Stimulated activated CD4-positive, alpha-beta T cell treated with anti-CD3 and anti-CD28 coated beads, TNF-alpha, amount 100 ng/mL, for 48 hours (primary cell): ENCODE measurements at regions not wholly inside any gene's neighbourhood (a gene's known extent, or its start where the extent isn't known, plus 50 kb on each side); places are given as distances from the start of the nearest gene placed in this dataset.

Experiments
- DNase-seq, 3 donors: peaks; one replicate each; pipeline ENCODE4 v3.0.0-alpha.2; 2020; ENCODE audit warnings: low read depth in 3 of 3

DNA sequence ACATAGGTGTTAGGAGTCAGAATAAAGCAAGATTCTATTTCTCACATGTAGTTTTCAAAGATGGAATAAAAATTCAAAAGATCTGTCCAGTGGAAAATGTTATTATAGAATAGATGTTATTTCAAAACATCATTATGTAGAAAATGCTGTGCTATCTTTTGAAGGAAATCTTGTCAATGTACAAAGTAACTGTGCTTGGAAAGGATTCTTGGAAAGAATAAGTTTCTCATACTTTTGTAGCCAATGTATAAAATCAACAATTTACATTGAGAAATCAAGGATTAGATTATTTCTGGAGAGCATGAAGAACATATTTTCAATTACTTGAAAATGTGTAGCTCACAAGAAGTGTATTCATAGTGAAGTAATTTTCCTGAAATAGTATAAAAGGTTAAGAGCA, 532.5 kb upstream of the MGAT4C start:
- DNase-seq: no peak

DNA sequence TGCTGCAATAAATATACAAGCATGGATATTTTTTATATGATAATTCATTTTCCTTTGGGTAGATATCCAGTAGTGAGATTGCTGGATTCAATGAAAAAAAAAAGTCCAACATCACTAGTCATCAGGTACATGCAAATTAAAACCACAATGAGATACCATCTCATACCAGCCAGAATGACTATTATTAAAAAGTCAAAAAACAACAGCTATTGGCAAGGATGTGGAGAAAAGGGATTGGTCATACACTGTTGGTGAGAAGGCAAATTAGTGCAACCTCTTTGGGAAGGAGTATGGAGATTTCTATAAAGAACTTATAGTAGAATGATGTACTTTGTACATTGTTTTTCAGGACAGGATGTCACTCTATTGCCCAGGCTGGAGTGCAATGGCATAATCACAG, 531.2 kb upstream of the MGAT4C start:
- DNase-seq: no peak

DNA sequence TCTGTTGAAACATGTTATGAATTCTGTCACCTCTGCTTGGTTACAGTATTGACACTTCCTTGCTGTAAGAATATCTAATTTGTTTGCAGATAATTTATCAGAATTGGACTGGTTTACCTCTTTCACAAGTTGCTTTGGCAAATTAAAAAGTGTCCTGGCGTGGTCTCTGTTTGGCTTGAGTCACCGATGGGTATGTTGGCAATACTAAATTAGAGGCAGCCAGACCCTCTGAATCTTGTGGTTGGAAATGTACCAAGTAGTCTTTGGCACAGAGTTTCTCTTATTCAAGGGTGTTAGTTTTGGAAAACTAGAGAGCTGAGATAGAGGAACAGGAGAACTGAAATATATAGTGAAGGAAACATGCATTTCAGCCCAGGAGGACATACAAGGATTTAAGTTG, 521.1 kb upstream of the MGAT4C start:
- DNase-seq: no peak

DNA sequence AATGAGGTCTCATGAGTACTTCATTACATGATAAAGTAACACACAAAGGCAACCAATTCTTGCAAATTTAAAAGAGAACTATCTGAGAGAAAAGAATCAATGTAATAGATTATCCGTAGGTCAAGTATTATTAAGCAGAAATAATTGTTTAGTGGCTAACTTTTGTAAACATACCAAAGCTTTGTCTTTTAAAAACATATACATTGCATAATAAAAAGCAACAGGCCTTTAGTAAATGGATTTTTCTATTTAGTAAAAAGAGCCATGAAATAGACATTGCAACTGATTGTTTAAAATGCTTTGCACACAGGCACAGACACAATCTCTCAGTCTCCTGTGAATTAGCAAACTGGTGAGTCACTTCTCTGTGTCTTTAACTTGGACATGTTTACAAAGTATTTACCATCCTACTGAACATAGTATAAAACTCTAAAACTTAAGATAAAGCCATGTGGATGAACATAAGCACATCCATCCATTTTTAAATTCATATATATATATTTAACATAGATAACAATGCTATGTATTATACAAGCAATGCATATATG, 518.7 kb upstream of the MGAT4C start:
- DNase-seq: no peak

DNA sequence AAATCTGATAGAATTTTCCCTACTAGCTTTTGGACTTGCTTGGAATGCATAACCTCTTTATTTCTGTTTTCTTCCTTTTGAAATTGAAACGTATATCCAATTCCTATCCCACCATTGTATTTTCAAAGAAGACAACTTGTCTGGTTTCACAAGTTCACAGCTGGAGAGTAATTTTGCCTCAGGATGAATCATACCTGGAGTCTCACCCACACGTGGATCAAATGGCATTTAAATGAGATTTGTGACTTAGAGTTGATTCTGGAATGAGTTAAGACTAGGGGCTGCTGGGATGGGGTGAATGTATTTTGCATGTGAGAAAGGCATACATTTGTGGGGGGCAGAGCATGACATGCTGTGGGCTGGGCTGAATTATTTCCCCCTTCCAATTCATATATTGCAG, 516.5 kb upstream of the MGAT4C start:
- no peak for DNase-seq

DNA sequence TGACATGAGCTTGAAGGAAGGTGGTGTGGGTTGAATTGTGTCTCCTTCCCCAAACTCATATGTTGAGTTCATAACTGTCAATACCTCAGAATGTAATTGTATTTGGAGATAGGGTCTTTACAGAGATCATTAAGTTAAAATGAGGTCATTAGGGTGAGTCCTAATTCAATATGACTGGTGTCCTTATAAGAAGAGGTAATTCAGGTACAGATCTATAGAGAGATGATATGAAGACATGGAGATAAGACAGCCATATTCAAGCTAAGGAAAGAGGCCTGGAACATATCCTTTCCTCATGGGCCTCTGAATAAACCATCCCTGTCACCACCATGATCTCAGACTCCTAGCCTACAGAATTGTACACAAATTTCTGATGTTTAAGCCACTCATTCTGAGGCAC, 514.7 kb upstream of the MGAT4C start:
- DNase-seq: no peak

DNA sequence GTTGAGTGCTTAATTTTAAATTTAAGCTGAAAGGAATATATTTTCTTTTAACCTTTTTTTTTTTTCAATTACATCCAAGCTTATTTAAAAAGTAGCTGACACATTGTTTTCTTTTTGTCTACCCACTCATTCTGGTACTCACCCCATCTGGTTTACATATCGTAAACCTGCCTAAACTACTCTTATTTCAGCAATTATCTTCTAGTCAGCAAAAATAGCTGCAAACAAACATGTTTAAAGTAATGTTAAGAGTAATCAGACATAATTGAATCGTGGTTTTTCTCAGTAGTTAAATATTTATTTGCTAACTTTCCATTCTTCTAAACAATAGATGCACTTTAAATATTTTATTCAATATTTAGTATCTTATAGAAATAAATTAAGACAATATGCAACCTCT, 492.7 kb upstream of the MGAT4C start:
- DNase-seq: no peak

DNA sequence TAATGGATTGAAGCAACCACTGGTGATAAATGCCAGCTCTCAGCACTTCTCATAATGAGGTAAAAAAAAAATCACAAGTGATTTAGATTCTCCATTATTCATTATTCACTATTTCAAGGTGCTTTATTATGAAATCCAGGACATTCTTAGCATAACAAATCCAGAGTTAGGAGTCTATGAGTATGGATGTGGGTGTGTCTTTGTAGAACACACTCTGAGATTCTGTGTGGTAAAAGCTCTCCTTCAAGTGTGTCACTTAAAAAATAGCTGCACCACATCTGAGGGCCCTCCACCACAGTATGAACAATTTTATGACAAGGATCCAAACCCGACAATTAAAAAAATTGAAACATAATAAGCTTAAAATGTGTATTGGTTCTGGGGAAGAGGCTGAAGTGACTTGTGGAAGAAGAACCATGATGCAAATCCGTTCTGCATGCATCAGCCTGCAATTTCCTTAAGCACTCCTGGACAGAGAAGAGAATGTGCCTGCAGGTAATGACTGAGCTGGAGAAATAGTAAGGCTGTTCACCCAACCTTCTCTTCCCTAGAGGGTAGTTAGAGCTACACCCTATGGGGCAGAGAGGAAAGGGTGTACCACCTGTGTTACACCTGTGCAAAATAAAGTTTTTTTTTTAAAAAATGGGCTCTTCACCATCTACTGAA, 488.5 kb upstream of the MGAT4C start:
- DNase-seq: no peak

DNA sequence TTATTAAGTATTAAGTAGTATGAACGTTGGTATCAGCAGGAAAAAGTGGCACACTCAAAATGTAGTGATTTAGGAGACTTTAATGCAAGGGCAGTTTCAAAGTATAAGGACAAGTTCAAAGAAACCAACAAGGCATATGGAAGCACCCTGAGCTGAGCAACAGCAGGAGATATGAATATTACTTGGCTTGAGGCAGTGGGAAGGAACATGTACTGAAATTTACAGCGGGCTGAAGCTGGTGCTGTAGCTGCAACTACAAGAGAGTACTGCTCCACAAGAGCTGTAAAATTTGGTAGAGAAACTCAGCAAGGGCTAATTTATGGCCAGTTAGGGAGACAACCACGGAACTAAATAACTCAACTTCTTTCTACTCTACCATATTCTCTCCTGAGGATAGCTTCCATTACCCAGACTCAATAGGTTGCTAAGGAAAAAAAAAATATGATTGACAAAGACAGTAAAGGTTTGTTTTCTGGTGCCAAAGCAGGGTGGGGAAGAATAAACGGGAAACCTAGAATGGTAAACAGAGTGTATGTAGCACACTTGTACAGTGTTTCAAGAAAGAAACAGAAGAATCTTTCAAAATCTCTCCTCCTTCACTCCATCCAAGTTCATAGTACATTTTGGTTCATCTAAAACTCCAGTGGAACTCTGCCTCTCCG, 487.8 kb upstream of the MGAT4C start:
- DNase-seq: no peak

DNA sequence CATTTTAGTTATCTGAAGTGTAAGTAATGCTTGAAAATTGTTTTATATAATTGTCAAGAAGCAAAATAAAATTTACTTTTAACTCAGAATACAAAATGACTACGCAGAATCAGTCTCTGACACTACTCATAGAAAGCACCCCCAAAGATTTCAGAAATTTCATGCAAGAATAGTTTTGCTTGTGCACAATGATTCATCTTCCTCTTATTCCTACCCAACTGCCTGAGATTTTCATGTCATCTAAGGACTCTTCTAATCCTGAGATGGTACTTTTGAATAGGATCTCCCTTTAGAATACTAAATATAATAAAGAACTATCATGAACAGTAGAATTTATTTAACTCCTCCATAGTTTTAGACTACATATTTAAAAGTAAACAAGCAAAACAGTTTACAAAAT, 485.3 kb upstream of the MGAT4C start:
- DNase-seq: no peak

DNA sequence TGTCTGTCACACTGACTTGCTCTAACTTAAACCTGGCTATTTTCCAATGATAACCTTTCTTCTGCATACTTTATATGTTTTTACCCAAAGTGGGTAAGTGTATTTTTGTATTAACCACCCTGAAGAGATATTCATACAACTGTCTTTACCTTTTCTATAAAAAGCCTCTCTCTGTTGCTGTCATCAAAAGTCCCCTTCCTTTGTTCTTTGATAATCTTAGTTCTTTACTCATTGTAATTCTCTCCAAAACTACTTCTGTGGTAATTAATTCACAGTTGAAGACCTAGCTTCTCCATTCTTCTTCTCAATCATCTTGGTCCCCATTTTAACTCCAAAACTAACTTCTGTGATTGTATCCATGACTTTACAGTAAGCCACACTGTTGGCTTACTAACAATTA, 479.7 kb upstream of the MGAT4C start:
- DNase-seq: no peak

DNA sequence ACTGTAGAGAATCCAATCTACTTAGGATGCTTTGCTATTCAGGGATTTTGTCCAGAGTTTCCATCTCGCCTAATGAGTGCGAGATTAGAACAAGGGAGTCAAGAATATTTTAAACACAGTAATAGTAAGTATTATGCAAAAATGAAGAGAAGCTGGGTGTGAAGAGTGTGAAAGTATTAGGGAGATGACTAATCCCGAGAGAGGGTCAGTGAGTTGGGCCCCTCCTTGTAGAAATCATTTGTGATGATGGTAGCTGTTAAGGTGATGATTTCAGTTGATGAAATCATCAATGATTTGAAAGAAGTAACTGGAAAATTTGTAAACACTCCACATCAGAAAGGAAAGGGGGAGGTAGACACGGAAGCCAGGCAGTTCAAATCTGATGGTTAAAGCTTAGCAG, 478.9 kb upstream of the MGAT4C start:
- no peak for DNase-seq

DNA sequence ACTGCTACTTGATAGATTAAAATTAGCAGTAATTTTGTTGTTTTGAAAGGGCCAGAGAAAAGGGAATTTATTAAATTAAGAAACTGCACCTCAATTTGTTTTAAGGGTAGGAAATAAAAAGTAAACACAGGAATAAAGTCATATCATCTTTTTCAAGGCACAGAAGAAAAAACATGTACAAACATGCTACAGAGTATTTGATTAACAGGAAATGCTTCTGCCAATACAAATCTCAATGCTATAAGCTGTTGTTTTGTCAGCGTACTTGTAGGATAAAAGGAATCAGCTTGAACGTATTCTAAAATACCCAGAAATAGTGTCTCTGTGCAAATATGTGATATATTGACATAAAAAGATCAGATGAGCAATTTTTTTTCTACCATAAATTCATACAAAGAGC, 474.0 kb upstream of the MGAT4C start:
- no peak for DNase-seq

DNA sequence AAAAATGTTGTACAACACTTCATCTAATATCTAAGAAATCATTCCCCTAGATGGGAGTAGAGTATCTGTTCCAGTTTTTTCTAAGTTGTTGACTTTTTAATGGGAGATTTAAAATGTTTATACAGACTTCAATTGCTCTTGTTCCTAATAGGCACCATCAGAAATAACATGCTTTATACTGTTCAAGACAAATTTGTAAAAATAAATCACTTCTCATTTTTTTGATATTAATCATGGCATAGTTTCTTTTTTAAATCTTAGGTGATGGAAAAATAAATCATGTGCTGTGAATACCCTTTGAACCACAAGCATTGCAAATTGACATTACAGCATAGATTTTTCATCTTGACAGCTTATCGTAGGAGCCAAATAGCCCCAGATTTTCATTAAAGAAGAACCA, 473.5 kb upstream of the MGAT4C start:
- DNase-seq: no peak

DNA sequence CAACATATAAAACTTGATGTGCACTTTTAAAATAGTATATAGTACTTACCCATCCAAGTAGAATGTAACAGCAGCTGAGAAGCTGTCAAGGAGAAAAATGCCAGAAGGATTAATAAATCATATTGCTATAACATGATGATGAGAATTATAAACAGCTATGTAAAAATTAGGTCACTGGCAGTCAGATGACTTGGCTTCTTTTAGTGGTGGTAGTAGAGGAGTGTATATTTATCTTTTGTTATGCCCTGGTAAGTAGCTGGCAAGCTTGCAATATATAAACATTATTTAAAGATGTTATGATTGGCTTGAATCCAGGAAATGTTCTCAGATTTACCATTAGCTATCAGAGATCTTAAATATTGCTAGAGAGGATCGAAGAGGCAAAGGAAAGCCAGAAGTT, 471.0 kb upstream of the MGAT4C start:
- DNase-seq: no peak

DNA sequence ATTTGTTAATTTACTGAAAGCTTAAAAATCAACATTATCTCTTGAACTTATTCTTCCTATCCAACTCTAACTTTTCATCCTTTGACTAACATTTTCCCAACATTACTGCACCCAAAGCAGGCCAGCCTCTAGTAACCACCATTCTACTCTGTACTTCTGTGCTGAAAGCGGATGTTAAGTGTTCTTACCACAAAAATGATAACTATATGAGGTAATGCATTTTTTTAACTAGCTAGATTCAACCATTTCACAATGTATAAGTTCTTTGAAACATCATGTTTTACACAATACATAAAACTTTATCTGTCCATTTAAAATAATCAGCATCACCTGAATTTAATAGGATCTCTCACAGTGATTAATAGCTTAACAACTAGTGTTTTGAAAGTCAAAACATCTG, 468.5 kb upstream of the MGAT4C start:
- DNase-seq: no peak

DNA sequence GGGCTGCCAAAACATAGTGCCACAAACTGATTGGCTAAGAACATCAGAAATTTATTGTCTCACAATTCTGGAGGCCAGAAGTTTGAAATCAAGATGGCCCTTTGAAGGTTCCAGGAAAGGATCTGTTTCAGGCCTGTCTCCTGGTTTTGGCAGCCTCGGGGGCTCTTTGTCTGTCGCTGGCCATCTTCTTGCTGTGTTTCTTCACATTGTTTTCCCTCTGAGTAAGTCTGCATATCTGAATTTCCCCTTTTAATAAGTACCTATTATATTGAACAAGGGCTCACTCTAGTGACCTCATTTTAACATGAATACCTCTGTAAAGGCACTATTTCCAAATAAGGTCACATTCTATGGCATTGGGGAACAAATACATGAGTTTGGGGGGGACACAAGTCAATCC, 467.1 kb upstream of the MGAT4C start:
- no peak for DNase-seq

DNA sequence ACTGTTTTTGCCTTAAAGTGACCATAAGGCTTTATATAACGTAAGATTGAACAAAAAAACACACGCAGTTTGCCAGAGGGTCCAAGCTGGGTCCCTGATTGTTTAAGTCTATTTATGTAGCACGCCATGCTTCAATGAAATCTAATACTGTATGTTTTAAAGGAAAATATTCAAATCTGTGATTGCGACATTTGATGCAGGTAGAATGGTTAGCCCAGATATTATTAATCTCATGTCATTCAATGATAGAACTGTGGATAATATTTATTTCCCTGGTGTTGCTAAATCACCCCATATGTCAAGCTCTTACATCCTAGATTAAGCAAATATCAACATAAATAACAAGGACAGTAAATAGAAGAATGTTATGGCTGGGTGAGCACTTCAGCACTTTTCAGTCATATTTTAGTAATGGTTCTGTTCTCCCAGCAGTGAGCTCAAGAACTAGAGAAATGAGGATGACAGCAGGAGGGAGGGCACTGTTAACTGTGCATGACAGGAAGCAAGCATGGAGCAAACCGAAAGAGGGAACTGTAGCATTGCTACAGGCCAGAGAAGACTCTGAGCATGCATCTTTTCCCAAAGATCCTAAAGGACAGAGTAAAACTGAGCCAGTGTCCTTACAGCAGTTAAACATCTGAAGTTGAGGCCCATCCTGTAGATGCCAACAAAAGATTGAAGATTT, 465.7 kb upstream of the MGAT4C start:
- no peak for DNase-seq

DNA sequence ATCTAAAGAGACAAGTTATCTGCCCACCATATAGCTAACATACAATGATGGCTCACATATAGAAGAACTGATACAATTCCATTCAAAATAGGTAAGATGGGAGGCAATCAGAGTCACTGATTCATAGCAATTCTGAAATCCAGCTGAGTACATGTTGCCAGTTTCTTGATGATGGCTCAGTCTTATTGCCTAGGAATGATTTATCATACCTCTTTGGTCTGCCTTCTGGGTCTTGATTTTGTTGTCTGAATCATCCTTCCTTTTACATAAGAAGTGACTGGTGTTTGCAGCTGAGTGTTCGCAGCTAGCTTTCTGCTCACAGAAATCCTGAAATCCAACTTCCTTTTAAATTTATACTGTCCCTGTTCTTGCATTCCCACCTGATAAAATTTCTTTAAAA, 463.2 kb upstream of the MGAT4C start:
- no peak for DNase-seq

DNA sequence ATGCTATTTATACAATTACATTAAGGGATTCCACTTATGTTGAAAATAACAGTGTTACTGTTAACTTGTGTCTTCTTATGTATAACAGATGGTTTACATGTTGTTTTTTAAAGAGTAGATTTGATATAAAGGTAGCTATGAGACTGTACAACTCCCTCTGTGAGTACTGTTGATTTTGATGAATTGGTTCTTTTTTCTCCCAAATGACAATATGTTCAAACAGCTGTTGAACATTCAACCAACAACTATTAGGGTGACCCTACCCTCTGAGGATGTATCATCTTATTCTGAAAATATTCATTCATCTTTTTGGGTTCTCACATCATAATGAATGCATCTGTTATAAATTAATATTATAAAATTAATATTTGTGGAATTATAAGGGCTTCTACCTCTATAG, 456.9 kb upstream of the MGAT4C start:
- no peak for DNase-seq

DNA sequence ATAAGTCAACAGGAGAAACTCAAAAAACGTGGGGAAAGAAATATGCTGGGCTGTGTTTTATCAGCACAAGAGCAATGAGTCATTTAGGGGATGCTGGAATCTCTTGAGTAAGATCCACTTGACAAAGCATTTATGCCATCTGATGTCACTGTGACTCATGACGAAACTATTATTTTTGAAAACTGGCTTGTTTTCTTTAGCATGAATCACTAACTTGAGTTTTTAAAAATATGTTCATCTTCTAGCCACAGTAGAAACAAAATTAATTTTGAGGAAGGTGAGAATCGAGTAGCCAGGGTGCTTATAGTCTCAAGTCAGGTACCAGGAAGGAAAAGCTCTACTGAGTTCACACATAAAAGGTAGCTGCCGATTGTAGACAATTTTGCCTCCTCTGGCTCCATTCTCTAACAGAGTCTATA, 456.2 kb upstream of the MGAT4C start:
- DNase-seq: no peak

DNA sequence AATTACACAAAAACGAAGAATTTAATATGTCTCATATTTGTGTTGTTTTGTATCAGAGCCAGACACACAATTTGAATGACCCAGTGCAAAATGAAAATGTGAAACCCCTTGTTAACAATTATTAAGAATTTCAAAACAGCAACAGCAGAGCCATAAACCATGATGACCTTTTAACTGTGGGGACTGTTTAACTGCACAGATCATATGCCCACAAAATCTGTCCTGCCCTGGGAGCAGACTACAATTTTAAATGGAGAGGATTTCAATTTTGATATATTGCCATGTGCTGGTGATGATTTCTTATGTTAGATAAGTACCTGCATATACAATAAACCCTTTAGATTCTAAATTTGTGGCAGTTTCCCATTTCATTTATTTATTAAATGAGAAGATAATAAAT, 455.5 kb upstream of the MGAT4C start:
- no peak for DNase-seq

DNA sequence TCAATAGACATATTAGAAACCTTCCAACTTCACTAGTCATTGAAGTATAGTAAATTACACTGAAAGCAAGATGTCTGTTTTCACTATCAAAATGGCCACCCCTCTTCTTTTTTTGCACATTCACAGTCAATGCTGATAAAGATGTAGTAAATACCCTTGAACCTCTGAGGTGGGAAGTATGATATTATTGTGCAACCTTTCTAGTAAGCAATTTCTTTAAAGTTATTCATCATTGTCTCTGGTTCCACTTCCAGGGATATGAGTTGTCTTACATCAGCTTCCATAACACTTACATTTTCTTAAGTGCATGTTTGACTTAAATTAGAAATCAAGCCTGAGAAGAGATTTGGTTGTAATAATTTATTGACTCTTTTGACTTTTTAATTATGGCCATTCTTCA, 453.9 kb upstream of the MGAT4C start:
- no peak for DNase-seq
